ENCODE measurements at regions not wholly inside any gene's neighbourhood (a gene's known extent, or its start where the extent isn't known, plus 50 kb on each side); places are given as distances from the start of the nearest gene placed in this dataset.

DNA sequence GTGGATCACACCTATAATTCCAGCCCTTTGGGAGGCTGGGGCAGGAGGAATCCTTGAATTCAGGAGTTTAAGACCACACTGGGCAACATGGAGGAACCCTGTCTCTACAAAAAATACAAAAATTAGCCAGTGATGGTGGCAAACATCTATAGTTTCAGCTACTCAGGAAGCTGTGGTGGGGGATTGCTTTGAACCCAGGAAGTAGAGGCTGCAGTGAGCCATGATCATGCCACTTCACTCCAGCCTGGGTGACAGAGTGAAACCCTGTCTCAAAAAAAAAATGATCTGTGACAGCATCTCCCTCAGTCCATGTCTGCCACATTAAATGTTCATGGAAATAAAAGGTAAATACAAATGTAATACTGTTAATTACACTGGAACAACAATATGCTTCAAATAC, 121.4 kb upstream of the COL5A2 start:
- TF ChIP-seq ZNF274 (IDR thresholded peaks at IDR 0.05; ENCODE audit: low read depth, low read length) (no peak), YY1 (IDR thresholded peaks at IDR 0.05; ENCODE audit: insufficient read depth, insufficient read length) (no peak), SUZ12 (IDR thresholded peaks at IDR 0.05; ENCODE audit: extremely low read depth, insufficient read depth, insufficient read length) (no peak)
